WTC11 (cell line): ENCODE measurements at regions not wholly inside any gene's neighbourhood (a gene's known extent, or its start where the extent isn't known, plus 50 kb on each side); places are given as distances from the start of the nearest gene placed in this dataset.

Experiments
- ATF6 ChIP-seq: sonication (generic); formaldehyde crosslinking; IDR thresholded peaks from 2 replicates; pipeline ENCODE4 v1.8.1; 2023; ENCODE audit warnings: mild to moderate bottlenecking, missing genetic modification reagents
- CTCF ChIP-seq: fragments of 200-600 bp; IDR thresholded peaks from 2 replicates; pipeline ENCODE4 v1.8.0; 2022; ENCODE audit warnings: antibody characterized with exemption
- ETV6 ChIP-seq: sonication (generic); formaldehyde crosslinking; IDR thresholded peaks from 2 replicates; pipeline ENCODE4 v1.8.1; 2022; ENCODE audit warnings: mild to moderate bottlenecking, missing genetic modification reagents
- NR2C2 ChIP-seq: sonication (generic); formaldehyde crosslinking; IDR thresholded peaks from 2 replicates; pipeline ENCODE4 v1.8.0; 2022; ENCODE audit warnings: mild to moderate bottlenecking, missing genetic modification reagents
- TCF7 ChIP-seq: sonication (generic); formaldehyde crosslinking; IDR thresholded peaks from 2 replicates; pipeline ENCODE4 v1.8.0; 2022; ENCODE audit warnings: mild to moderate bottlenecking, low read depth, missing genetic modification reagents, moderate library complexity
- ZNF232 ChIP-seq: sonication (generic); formaldehyde crosslinking; IDR thresholded peaks from 2 replicates; pipeline ENCODE4 v1.8.0; 2022; ENCODE audit warnings: mild to moderate bottlenecking, missing genetic modification reagents
- TF ChIP-seq, protein P1 (sequence below): sonication (generic); formaldehyde crosslinking; IDR thresholded peaks from 2 replicates; pipeline ENCODE4 v1.8.1; 2023; ENCODE audit warnings: mild to moderate bottlenecking, missing genetic modification reagents, moderate library complexity
- TF ChIP-seq, protein P2 (sequence below): sonication (generic); formaldehyde crosslinking; IDR thresholded peaks from 2 replicates; pipeline ENCODE4 v1.8.0; 2023; ENCODE audit warnings: missing genetic modification reagents, mild to moderate bottlenecking, borderline replicate concordance

DNA sequence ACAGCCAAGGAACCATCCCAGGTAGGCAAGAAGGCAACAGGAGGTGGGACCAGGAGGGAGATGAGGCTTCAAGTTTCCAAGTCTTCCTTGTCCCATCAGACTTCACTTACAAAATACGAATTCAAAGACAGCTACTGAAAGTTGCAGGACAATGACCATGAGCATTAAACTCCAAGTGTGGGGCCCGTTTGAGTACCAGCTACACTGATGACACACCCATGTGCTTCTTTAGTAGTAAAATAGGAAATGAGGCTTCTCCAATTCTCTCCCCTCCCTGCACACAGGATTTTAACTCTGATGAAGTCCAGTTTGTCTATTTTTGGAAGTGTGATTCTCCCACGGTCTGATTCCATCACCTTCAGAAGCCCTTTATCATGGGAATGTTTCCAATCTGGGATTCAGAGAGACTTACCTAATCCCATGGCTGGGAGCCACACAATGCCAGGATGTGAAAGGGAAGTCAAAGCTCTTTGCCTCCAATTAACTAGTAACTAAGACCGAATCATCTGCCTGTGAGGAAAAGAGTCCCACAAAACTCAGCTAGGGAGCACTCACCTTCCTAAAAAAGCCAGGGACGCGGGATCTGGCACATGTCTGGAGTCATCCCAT, 222.8 kb upstream of the MSX2 start:
- TF ChIP-seq CTCF, result no peak
- no peak for TF ChIP-seq ATF6 (CRISPR knock-in tag)
- TF ChIP-seq, protein P1, sequence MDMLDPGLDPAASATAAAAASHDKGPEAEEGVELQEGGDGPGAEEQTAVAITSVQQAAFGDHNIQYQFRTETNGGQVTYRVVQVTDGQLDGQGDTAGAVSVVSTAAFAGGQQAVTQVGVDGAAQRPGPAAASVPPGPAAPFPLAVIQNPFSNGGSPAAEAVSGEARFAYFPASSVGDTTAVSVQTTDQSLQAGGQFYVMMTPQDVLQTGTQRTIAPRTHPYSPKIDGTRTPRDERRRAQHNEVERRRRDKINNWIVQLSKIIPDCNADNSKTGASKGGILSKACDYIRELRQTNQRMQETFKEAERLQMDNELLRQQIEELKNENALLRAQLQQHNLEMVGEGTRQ (CRISPR knock-in tag), result no peak
- TF ChIP-seq ETV6 (CRISPR knock-in tag), result no peak
- no peak for TF ChIP-seq NR2C2 (CRISPR knock-in tag)
- TF ChIP-seq, protein P2, sequence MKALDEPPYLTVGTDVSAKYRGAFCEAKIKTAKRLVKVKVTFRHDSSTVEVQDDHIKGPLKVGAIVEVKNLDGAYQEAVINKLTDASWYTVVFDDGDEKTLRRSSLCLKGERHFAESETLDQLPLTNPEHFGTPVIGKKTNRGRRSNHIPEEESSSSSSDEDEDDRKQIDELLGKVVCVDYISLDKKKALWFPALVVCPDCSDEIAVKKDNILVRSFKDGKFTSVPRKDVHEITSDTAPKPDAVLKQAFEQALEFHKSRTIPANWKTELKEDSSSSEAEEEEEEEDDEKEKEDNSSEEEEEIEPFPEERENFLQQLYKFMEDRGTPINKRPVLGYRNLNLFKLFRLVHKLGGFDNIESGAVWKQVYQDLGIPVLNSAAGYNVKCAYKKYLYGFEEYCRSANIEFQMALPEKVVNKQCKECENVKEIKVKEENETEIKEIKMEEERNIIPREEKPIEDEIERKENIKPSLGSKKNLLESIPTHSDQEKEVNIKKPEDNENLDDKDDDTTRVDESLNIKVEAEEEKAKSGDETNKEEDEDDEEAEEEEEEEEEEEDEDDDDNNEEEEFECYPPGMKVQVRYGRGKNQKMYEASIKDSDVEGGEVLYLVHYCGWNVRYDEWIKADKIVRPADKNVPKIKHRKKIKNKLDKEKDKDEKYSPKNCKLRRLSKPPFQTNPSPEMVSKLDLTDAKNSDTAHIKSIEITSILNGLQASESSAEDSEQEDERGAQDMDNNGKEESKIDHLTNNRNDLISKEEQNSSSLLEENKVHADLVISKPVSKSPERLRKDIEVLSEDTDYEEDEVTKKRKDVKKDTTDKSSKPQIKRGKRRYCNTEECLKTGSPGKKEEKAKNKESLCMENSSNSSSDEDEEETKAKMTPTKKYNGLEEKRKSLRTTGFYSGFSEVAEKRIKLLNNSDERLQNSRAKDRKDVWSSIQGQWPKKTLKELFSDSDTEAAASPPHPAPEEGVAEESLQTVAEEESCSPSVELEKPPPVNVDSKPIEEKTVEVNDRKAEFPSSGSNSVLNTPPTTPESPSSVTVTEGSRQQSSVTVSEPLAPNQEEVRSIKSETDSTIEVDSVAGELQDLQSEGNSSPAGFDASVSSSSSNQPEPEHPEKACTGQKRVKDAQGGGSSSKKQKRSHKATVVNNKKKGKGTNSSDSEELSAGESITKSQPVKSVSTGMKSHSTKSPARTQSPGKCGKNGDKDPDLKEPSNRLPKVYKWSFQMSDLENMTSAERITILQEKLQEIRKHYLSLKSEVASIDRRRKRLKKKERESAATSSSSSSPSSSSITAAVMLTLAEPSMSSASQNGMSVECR (CRISPR knock-in tag), result no peak
- TF ChIP-seq TCF7, result no peak
- no peak for TF ChIP-seq ZNF232 (CRISPR knock-in tag)
